Activated T-cell treated with anti-CD3 and anti-CD28 coated beads, Interleukin-2, amount 50 U/mL, for 24 hours (primary cell): ENCODE measurements at regions not wholly inside any gene's neighbourhood (a gene's known extent, or its start where the extent isn't known, plus 50 kb on each side); places are given as distances from the start of the nearest gene placed in this dataset.
"Not testable (repeated sequence)": the region's sequence is repeated elsewhere in the genome, so short reads cannot be mapped to it uniquely, and the experiment has no call there.

Experiments used
- DNase-seq: peaks from one replicate; pipeline ENCODE4 v3.0.0-alpha.2; 2020
- H3K27ac Mint-ChIP-seq: 2 replicates; pipeline ENCODE4 v1.8.0; 2020; ENCODE audit warnings: mild to moderate bottlenecking, mixed read lengths
- H3K27me3 Mint-ChIP-seq: 2 replicates; pipeline ENCODE4 v1.8.0; 2020; ENCODE audit warnings: mixed read lengths
- H3K36me3 Mint-ChIP-seq: 2 replicates; pipeline ENCODE4 v1.8.0; 2020; ENCODE audit warnings: low read depth, mixed read lengths
- H3K4me1 Mint-ChIP-seq: 2 replicates; pipeline ENCODE4 v1.8.0; 2020; ENCODE audit warnings: low read depth, mixed read lengths
- H3K4me3 Mint-ChIP-seq: 2 replicates; pipeline ENCODE4 v1.8.0; 2020; ENCODE audit warnings: mild to moderate bottlenecking, moderate library complexity, mixed read lengths
- H3K9me3 Mint-ChIP-seq: 2 replicates; pipeline ENCODE4 v1.8.0; 2020; ENCODE audit warnings: mixed read lengths

DNA sequence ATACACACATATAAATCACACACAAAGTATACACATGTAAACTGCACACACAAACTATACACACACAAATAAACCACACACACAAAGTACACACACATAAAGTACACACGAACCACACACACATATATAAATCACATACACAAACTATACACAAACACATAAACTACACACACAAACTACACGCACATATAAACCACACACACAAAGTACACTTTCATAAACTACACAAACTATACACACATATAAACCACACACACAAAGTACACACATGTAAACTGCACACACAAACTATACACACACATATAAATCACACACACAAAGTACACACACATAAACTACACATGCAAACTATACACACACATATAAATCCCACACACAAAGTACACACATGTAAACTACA, 347.3 kb downstream of the CNTNAP3B start:
- not testable (repeated sequence) for H3K36me3 Mint-ChIP-seq, H3K27me3 Mint-ChIP-seq, DNase-seq, H3K4me1 Mint-ChIP-seq, H3K27ac Mint-ChIP-seq, H3K4me3 Mint-ChIP-seq, H3K9me3 Mint-ChIP-seq

DNA sequence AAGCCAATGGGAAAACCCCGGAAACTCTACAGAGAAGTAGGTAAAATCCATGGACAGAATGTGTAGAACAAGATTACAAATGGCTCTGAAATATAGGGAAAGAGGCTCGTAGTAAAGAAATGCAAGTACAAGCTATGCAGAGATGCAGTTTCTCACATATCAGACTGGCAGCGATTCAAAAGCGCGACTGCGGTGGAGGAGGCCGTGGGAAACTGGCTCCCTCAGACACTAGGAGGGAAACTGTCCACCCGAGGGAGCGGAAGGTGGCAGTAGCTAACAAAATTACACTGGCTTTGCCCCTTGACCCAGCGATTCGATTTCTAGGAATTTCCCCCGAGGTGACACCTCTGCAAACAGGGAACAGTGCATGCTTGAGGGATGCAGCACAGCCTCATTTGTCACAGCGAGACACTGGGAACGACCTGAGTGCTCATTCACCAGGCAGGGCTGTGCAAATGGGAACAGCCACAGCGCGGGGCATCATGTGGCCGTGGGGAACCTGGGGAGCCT, 349.3 kb downstream of the CNTNAP3B start:
- not testable (repeated sequence) for H3K4me3 Mint-ChIP-seq

DNA sequence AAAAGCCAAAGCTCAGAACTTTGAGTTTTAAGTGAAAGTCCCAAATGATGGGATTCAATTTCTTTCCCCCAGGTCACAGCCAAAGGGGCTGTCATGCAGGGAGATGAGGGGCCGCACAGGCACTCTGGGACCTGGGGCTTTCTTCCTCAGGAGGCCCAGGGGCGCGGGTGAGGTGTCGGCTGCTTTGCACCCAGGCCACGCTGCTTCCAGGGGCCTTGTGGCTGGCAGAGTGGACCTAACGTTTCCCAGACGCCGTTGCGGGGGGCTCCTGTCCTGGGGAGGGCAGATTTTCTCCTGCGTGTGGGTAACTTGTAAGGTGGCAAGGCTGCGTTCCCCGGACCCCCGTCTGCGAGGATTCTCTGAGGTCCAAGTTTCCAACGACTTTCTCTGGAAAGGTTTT, 350.0 kb downstream of the CNTNAP3B start:
- not testable (repeated sequence) for H3K4me3 Mint-ChIP-seq, H3K36me3 Mint-ChIP-seq

More for the DNA sequence above, 349.3 kb downstream of the CNTNAP3B start:
- not testable (repeated sequence) for H3K36me3 Mint-ChIP-seq, H3K4me1 Mint-ChIP-seq, DNase-seq, H3K27ac Mint-ChIP-seq, H3K27me3 Mint-ChIP-seq, H3K9me3 Mint-ChIP-seq

DNA sequence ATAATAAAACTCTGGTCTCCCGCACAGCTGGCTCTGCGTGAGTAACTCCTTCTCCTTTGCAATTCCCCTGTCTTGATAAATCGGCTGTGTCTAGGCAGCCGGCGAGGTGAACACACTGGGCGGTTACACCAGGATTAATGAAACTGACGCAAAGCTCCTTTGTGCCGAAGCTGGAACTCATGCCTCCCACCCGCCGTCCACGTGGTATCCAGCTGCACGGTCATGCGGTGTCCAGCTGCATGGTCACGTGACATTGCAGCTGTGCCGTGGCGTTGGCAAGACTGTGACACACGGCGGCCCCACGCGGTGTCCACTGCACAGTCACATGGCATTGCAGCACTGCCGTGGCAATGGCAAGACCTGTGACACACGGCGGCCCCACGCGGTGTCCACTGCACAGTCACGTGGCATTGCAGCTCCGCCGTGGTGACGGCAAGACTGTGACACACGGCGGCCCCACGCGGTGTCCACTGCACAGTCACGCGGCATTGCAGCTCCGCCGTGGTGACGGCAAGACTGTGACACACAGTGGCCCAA, 350.6 kb downstream of the CNTNAP3B start:
- H3K4me3 Mint-ChIP-seq, H3K9me3 Mint-ChIP-seq, H3K27me3 Mint-ChIP-seq: not testable (repeated sequence)

More for the DNA sequence above, 350.0 kb downstream of the CNTNAP3B start:
- H3K4me1 Mint-ChIP-seq, DNase-seq, H3K27me3 Mint-ChIP-seq, H3K27ac Mint-ChIP-seq, H3K9me3 Mint-ChIP-seq: not testable (repeated sequence)

DNA sequence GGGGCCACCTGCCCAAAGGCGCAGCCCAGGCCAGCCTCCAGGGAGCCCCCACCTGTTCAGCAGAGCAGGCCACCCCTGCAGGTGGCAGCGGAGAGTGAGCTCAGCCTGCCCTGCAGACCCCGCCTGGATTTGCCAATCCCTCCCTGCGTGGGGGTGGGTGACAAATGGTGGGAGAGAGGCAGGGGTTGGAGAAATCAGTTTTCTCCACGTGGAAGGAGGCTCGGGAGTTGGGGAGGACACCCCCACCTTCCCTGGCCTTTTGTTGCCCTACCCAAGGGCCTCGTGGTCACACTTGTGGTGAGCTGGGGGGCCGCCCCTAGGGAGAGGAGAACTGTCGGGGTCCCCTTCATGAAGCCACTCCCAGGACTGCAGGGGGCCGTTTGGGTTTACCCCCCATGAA, 351.7 kb downstream of the CNTNAP3B start:
- H3K4me1 Mint-ChIP-seq, H3K4me3 Mint-ChIP-seq, H3K9me3 Mint-ChIP-seq, H3K27ac Mint-ChIP-seq, H3K27me3 Mint-ChIP-seq, H3K36me3 Mint-ChIP-seq, DNase-seq: not testable (repeated sequence)

More for the DNA sequence above, 350.6 kb downstream of the CNTNAP3B start:
- H3K27ac Mint-ChIP-seq, DNase-seq, H3K36me3 Mint-ChIP-seq, H3K4me1 Mint-ChIP-seq: not testable (repeated sequence)

DNA sequence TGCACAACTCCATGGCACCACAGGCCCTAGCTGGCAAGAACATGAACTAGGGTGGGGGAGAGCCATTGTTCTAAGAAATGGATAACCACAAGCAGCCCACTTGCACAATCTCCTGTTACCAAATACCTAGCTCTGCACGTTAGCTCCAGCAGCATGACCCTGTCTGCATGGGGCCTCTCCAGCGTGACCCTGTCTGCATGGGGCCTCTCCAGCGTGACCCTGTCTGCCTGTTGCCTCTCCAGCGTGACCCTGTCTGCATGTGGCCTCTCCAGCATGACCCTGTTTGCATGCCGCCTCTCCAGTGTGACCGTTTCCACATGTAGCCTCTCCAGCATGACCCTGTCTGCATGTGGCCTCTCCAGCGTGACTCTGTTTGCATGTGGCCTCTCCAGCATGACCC, 356.7 kb downstream of the CNTNAP3B start:
- not testable (repeated sequence) for H3K27ac Mint-ChIP-seq, H3K36me3 Mint-ChIP-seq, H3K27me3 Mint-ChIP-seq, H3K9me3 Mint-ChIP-seq, DNase-seq, H3K4me3 Mint-ChIP-seq, H3K4me1 Mint-ChIP-seq

DNA sequence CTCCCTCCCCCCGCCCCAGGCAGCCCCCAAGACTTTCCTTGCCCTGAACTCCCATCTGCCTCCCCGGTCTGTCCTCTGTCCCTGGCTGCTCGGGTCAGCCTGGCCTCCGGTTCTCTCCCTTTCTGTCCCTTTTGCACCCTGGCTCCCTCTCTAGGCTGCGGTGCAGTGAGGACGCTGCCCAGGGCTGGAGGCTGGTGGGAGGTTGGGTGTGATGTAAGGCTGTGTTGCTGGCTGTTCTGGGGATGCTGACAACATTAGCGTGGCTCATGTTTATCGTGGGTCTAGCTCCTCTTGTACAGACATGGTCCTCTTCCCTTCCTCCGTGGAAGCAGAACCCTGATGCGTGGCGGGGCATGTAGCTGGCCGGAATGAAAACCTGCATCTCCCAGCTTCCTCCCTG, 357.5 kb downstream of the CNTNAP3B start:
- H3K9me3 Mint-ChIP-seq, H3K4me1 Mint-ChIP-seq, H3K36me3 Mint-ChIP-seq, H3K4me3 Mint-ChIP-seq, H3K27ac Mint-ChIP-seq, H3K27me3 Mint-ChIP-seq, DNase-seq: not testable (repeated sequence)

DNA sequence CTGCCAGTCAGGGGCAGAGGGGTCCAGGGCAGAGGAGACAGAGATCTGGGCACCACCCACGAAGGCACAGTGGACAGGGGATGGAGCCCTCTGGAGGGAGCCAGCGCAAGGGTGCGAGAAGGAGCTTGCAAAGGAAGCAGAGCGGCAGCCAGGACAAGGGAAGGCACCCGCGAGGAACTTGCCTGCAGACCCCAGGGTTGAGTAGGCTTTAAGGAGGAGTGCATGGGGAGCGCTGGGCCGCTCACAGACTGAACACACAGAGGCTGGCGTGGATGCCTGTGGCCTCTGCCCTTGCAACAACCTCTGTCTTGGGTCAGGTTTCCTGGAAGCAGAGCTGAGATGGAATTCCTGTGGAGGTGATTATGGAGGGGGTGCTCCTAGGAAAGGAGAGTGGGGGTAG, 374.4 kb downstream of the CNTNAP3B start:
- H3K4me1 Mint-ChIP-seq, H3K27me3 Mint-ChIP-seq, H3K9me3 Mint-ChIP-seq, H3K4me3 Mint-ChIP-seq, DNase-seq, H3K36me3 Mint-ChIP-seq, H3K27ac Mint-ChIP-seq: not testable (repeated sequence)

DNA sequence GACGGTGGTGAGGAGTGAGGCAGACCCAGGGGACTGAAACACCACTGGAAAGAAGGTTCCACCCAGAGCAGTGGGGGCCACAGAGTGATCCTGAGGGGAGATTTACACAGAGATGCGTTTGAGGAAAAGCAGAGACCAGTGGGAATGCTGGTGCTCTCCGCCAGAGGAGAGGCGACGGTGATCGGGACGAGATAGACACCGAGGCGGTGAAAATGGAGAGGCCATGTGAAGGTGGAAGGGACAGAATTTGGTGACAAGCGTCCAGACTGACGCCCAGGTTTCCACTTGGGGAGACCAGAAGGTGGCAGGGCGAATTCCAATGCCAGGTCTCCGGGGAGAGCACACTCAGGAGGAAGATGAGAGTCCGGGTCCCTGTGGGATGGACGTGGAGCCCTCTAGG, 374.8 kb downstream of the CNTNAP3B start:
- H3K36me3 Mint-ChIP-seq, H3K4me3 Mint-ChIP-seq, H3K27ac Mint-ChIP-seq, H3K4me1 Mint-ChIP-seq, H3K27me3 Mint-ChIP-seq, DNase-seq, H3K9me3 Mint-ChIP-seq: not testable (repeated sequence)

DNA sequence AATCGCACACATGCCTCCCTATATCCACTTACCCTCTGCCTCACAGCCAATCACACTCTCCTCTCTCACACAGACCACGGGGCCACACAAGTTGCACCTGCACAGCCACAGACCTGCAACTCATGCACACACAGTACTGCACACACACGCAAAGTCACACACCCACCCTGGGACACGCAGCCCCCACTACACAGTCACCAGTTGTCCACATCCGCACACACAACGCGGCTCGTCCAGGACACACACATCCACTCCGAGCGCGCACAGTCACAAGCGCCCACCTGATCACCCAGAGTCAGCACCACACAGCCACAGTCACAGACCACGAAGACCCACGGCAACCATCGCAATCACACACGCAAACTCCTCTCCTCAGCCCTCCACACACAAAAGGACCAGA, 387.3 kb downstream of the CNTNAP3B start:
- not testable (repeated sequence) for H3K9me3 Mint-ChIP-seq, H3K27me3 Mint-ChIP-seq, H3K4me1 Mint-ChIP-seq, H3K36me3 Mint-ChIP-seq, H3K4me3 Mint-ChIP-seq, H3K27ac Mint-ChIP-seq, DNase-seq

DNA sequence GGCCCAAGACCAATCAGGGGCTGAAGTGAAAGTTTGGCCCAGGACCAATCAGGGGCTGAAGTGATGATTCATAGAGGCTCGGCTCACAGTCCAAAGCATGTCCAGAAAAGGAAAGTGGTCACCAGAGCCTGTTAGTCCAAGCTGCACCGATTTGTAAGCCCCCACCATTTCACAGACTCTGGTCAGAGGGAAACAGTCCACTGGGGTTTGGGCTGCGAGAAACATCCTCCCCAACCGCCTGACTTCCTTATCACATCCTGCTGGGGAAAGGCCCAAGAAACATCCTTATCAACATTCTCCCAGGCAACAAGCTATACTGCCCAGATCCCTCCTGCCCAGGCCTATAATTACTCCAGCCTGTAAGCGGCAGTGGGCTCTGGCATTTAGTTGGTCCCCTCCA, 388.1 kb downstream of the CNTNAP3B start:
- DNase-seq, H3K4me1 Mint-ChIP-seq, H3K36me3 Mint-ChIP-seq, H3K4me3 Mint-ChIP-seq, H3K27me3 Mint-ChIP-seq, H3K9me3 Mint-ChIP-seq, H3K27ac Mint-ChIP-seq: not testable (repeated sequence)

DNA sequence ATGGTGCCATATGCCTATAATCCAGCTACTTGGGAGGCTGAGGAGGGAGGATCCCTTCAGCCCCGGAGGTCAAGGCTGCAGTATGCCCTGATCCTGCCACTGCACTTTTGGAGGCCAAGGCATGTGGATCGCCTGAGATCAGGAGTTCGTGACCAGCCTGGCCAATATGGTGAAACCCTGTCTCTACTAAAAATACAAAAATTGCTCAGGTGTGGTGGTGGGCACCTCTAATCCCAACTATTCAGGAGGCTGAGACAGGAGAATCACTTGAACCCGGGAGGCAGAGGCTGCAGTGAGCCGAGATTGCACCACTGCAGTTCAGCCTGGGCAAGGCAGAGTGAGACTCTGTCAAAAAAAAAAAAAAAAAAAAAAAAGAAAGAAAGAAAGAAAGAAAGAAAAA, 390.5 kb downstream of the CNTNAP3B start:
- not testable (repeated sequence) for H3K27me3 Mint-ChIP-seq, H3K36me3 Mint-ChIP-seq, H3K4me3 Mint-ChIP-seq, H3K27ac Mint-ChIP-seq, DNase-seq, H3K4me1 Mint-ChIP-seq, H3K9me3 Mint-ChIP-seq

DNA sequence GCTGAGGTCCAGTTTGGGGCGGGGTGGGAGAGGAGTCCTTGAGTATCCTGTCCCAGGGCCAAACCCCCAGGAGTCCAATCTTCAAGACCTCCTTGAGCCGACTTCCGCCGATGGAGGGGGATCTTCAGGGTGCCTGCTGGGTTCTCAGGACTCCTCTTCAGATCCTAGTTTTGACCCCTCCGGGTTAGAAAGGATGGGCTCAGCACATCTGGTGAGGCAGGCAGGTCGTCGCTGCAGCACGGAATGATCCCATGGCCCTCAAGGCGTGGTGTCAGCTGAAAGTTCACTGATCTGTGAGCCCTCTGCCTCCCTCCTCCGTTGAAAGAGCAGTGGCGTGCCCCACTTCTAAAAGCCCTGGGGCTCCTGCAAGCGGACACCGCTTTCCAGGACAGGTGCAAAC, 430.0 kb downstream of the CNTNAP3B start:
- not testable (repeated sequence) for H3K4me1 Mint-ChIP-seq, H3K9me3 Mint-ChIP-seq, H3K27ac Mint-ChIP-seq, H3K4me3 Mint-ChIP-seq, DNase-seq, H3K27me3 Mint-ChIP-seq, H3K36me3 Mint-ChIP-seq

DNA sequence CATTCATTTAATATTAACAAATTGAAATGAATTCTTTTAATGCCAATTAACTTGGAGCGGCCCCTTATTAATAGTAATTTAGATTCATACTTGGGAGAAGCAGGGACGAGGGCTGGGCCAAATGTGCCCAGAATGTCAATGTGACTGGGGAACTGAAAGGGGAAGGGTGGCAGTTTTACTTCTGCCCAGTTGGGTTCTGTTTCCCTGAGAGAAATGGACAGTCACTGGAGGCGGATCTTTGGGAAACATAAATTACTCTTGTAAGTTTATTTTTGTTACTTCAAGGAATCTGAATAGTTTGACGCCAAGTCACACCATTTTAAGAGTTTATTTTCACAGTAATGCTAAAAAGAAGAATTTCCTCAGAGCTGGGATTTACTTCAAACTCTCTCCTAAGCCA, 432.1 kb downstream of the CNTNAP3B start:
- not testable (repeated sequence) for H3K4me1 Mint-ChIP-seq, H3K27ac Mint-ChIP-seq, H3K9me3 Mint-ChIP-seq, H3K36me3 Mint-ChIP-seq, H3K27me3 Mint-ChIP-seq, DNase-seq, H3K4me3 Mint-ChIP-seq

DNA sequence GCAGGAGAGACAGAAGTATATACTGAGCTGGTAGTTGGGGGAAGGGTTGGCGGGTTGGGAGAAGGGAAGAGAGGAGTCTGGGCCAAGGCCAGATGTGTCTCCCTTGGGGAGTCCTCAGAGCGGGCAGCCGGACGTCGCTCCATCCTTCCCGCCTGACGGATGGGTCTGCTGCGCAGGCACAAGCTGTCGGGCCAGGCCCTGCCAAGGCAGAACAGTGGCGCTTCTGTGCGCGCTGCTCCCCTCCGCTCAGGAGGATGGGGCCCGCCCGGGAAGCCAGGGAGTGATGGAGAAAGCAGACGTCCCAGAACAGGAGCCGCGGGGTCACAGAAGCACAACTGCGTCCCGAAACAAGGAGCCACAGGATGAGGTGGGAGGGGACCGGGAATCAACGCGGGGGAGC, 449.9 kb downstream of the CNTNAP3B start:
- H3K4me1 Mint-ChIP-seq, H3K27me3 Mint-ChIP-seq, H3K36me3 Mint-ChIP-seq, H3K4me3 Mint-ChIP-seq, DNase-seq, H3K9me3 Mint-ChIP-seq, H3K27ac Mint-ChIP-seq: not testable (repeated sequence)

DNA sequence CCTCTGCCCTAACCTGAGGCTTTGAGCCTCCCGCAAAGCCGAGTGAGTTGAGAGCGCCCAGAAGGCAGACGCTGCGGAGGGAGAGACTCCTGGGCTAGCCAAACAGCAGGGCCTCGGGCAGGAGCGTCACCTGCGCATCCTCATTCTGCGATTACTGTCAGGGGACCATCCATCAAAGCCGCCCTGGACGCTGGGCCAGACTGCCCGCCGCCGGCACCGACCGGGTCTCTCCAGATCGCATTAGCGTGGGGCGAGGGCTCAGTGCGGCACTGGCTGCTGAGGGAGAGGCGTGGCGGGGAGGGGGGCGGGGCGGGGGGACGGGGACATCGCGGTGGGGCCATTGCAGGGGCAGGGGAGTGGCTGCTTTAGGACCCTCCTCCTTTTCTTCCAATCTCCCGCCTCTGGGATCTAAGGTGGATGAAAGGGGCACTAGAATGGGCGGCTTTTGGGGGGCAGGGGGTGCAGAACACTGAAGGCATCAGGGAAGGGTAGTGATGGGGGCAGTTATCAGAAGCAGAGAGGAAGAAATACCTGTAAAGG, 465.7 kb downstream of the CNTNAP3B start:
- not testable (repeated sequence) for H3K27ac Mint-ChIP-seq, H3K4me3 Mint-ChIP-seq, H3K36me3 Mint-ChIP-seq, H3K27me3 Mint-ChIP-seq, DNase-seq, H3K9me3 Mint-ChIP-seq, H3K4me1 Mint-ChIP-seq
